Mesendoderm (in vitro differentiated cells): ENCODE measurements at regions not wholly inside any gene's neighbourhood (a gene's known extent, or its start where the extent isn't known, plus 50 kb on each side); places are given as distances from the start of the nearest gene placed in this dataset.

Experiments used
- DNase-seq: peaks from one replicate; pipeline ENCODE4 v3.0.0; 2013
- H2AK5ac ChIP-seq: 2 replicates; pipeline ENCODE4 v1.6.1; 2013; ENCODE audit warnings: low read length, inconsistent platforms
- H2BK120ac ChIP-seq: 2 replicates; pipeline ENCODE4 v1.6.1; 2013; ENCODE audit warnings: low read depth, mild to moderate bottlenecking, low read length, moderate library complexity, mixed read lengths
- H2BK15ac ChIP-seq: replicated peaks from 2 replicates; pipeline ENCODE4 v1.6.1; 2013; ENCODE audit warnings: low read depth, mild to moderate bottlenecking, moderate library complexity
- H2BK5ac ChIP-seq: 2 replicates; pipeline ENCODE4 v1.6.1; 2013; ENCODE audit warnings: low read length, inconsistent platforms
- H3K18ac ChIP-seq: 2 replicates; pipeline ENCODE4 v1.6.1; 2013; ENCODE audit warnings: mild to moderate bottlenecking, low read length, mixed read lengths
- H3K23ac ChIP-seq: one replicate; pipeline ENCODE4 v1.6.1; 2013; ENCODE audit warnings: low read length
- H3K27ac ChIP-seq: 2 replicates; pipeline ENCODE4 v1.5.1; 2013; ENCODE audit warnings: low read depth, mild to moderate bottlenecking, inconsistent platforms, low read length, moderate library complexity
- H3K27me3 ChIP-seq: 2 replicates; pipeline ENCODE4 v1.6.1; 2013; ENCODE audit warnings: low read length, control low read depth, mild to moderate bottlenecking, inconsistent platforms; ENCODE audit not compliant: insufficient read depth, poor library complexity
- H3K36me3 ChIP-seq: 2 replicates; pipeline ENCODE4 v1.6.1; 2013; ENCODE audit warnings: low read length, inconsistent platforms; ENCODE audit not compliant: control insufficient read depth, insufficient read depth
- H3K4ac ChIP-seq: one replicate; pipeline ENCODE4 v1.6.1; 2013; ENCODE audit warnings: low read depth, mild to moderate bottlenecking, low read length, moderate library complexity
- H3K4me1 ChIP-seq: 2 replicates; pipeline ENCODE4 v1.6.1; 2013; ENCODE audit warnings: low read depth, low read length, inconsistent platforms; ENCODE audit not compliant: control insufficient read depth
- H3K4me2 ChIP-seq: 2 replicates; pipeline ENCODE4 v1.6.1; 2013; ENCODE audit warnings: low read length
- H3K4me3 ChIP-seq: 2 replicates; pipeline ENCODE4 v1.5.1; 2013; ENCODE audit warnings: mild to moderate bottlenecking, low read length
- H3K56ac ChIP-seq: one replicate; pipeline ENCODE4 v1.6.1; 2013; ENCODE audit warnings: low read length
- H3K79me1 ChIP-seq: 2 replicates; pipeline ENCODE4 v1.6.1; 2013; ENCODE audit warnings: low read length, inconsistent platforms
- H3K79me2 ChIP-seq: 2 replicates; pipeline ENCODE4 v1.6.1; 2013; ENCODE audit warnings: mild to moderate bottlenecking, low read length; ENCODE audit not compliant: control insufficient read depth, insufficient read depth
- H3K9ac ChIP-seq: 2 replicates; pipeline ENCODE4 v1.6.1; 2013; ENCODE audit warnings: low read length, inconsistent platforms
- H4K5ac ChIP-seq: one replicate; pipeline ENCODE4 v1.6.1; 2013; ENCODE audit warnings: low read length
- H4K8ac ChIP-seq: one replicate; pipeline ENCODE4 v1.6.1; 2013; ENCODE audit warnings: low read depth, mild to moderate bottlenecking, control low read depth, low read length, moderate library complexity
- WGBS: extraction: QIAGEN DNeasy Blood & Tissue Kit; methylation state at CpG from one replicate; pipeline ENCODE4 v1.1.7; 2013; ENCODE audit warnings: low lambda C conversion rate, missing lambda C conversion rate; ENCODE audit not compliant: insufficient coverage; ENCODE audit errors: extremely low coverage; 5-methylcytosine and 5-hydroxymethylcytosine counted together

DNA sequence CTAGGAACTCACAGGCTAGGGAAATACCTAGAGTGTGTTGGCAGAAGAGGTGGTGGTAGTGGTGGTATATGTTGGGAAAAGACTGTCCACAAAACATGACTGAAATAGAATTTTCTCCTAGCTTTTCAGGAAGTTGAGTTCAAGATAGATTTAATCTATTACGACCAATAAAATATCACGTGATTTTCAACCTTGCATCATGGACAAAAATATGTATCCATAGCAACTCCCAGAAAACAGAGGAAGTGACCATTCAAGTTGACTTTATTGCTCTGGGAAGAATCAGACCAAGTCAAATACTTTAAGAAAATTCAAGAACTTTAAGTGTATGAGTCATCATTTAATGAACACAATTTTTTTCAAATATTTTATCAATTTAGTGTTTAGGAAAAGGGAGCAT lies 347.0 kb upstream of the ZNF385D start:
- H3K4ac ChIP-seq: no peak overlapping the region
- H3K9ac ChIP-seq: no peak overlapping the region
- H3K4me3 ChIP-seq: no peak overlapping the region
- H3K4me2 ChIP-seq: no peak overlapping the region
- H3K36me3 ChIP-seq: no peaks in the 10 kb centered on the region
- H3K79me1 ChIP-seq: no peaks in the 10 kb centered on the region
- H2AK5ac ChIP-seq: no peak overlapping the region
- no peaks in the 10 kb centered on the region for H3K4me1 ChIP-seq
- no peak overlapping the region for H2BK120ac ChIP-seq
- H3K18ac ChIP-seq: no peak overlapping the region
- no peak overlapping the region for H4K8ac ChIP-seq
- H3K27me3 ChIP-seq: no peaks in the 10 kb centered on the region
- H3K79me2 ChIP-seq: no peaks in the 10 kb centered on the region
- H2BK5ac ChIP-seq: no peak overlapping the region
- WGBS: no CpG with 5 or more reads among the region's 2 CpGs
- no peak overlapping the region for H4K5ac ChIP-seq
- no peak overlapping the region for H3K27ac ChIP-seq
- no peak overlapping the region for H3K23ac ChIP-seq
- H2BK15ac ChIP-seq: no peak overlapping the region
- no peak for DNase-seq
- no peak overlapping the region for H3K56ac ChIP-seq

GRCh38 chr3:22101351-22101750 lies 350.3 kb upstream of the ZNF385D start:
- H3K9ac ChIP-seq: no peak overlapping the region
- H3K36me3 ChIP-seq: no peaks in the 10 kb centered on the region
- H3K18ac ChIP-seq: no peak overlapping the region
- DNase-seq: no peak
- H3K79me2 ChIP-seq: no peaks in the 10 kb centered on the region
- no peaks in the 10 kb centered on the region for H3K27me3 ChIP-seq
- no peak overlapping the region for H3K23ac ChIP-seq
- no peak overlapping the region for H3K4me3 ChIP-seq
- no peak overlapping the region for H2BK5ac ChIP-seq
- H3K56ac ChIP-seq: no peak overlapping the region
- H3K4ac ChIP-seq: no peak overlapping the region
- H3K27ac ChIP-seq: no peak overlapping the region
- H3K4me2 ChIP-seq: no peak overlapping the region
- no peaks in the 10 kb centered on the region for H3K4me1 ChIP-seq
- no peak overlapping the region for H2AK5ac ChIP-seq
- no peak overlapping the region for H4K8ac ChIP-seq
- WGBS: no CpG with 5 or more reads among the region's 6 CpGs
- no peaks in the 10 kb centered on the region for H3K79me1 ChIP-seq
- no peak overlapping the region for H2BK120ac ChIP-seq
- H4K5ac ChIP-seq: no peak overlapping the region
- H2BK15ac ChIP-seq: no peak overlapping the region

DNA sequence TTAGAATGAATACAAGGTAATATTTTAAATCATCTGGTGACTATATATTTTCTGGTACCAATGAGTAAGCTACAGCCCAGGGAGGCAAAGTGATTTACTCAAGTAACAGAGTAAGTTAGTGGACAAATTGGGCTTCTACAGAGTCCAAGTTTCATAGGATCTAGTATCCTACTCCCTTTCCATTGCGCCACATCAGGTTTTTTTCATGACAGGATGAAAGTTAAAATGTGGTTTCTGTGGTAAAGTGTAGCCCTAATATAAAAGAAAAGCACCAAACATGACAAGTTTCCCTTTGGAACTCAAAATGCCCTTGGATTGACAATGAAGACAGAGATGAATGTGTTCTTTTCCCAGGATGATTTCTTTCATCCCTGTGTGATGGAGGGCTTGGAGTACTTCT lies 350.8 kb upstream of the ZNF385D start:
- Histone ChIP-seq H4K5ac (no peak overlapping the region), H3K9ac (no peak overlapping the region), H2AK5ac (no peak overlapping the region), H3K18ac (no peak overlapping the region), H3K4me3 (no peak overlapping the region), H2BK15ac (no peak overlapping the region), H3K79me2 (no peaks in the 10 kb centered on the region), H3K4ac (no peak overlapping the region), H4K8ac (no peak overlapping the region), H3K27me3 (no peaks in the 10 kb centered on the region), H3K36me3 (no peaks in the 10 kb centered on the region), H3K27ac (no peak overlapping the region), H3K4me1 (no peaks in the 10 kb centered on the region), H3K79me1 (no peaks in the 10 kb centered on the region), H3K23ac (no peak overlapping the region), H3K56ac (no peak overlapping the region), H2BK120ac (no peak overlapping the region), H2BK5ac (no peak overlapping the region), H3K4me2 (no peak overlapping the region)
- WGBS: no CpG with 5 or more reads among the region's 1 CpG
- no peak for DNase-seq

GRCh38 chr3:22103423-22103822 lies 352.4 kb upstream of the ZNF385D start:
- Histone ChIP-seq H3K4me3 (no peak overlapping the region), H4K5ac (no peak overlapping the region), H3K79me2 (no peaks in the 10 kb centered on the region), H2BK15ac (no peak overlapping the region), H2AK5ac (no peak overlapping the region), H4K8ac (no peak overlapping the region), H3K27me3 (no peaks in the 10 kb centered on the region), H3K18ac (no peak overlapping the region), H3K36me3 (no peaks in the 10 kb centered on the region), H3K56ac (no peak overlapping the region), H3K4me2 (no peak overlapping the region), H2BK120ac (no peak overlapping the region), H2BK5ac (no peak overlapping the region), H3K9ac (no peak overlapping the region), H3K4me1 (no peaks in the 10 kb centered on the region), H3K27ac (no peak overlapping the region), H3K23ac (no peak overlapping the region), H3K79me1 (no peaks in the 10 kb centered on the region), H3K4ac (no peak overlapping the region)
- no peak for DNase-seq
- WGBS: no CpG with 5 or more reads among the region's 1 CpG

DNA sequence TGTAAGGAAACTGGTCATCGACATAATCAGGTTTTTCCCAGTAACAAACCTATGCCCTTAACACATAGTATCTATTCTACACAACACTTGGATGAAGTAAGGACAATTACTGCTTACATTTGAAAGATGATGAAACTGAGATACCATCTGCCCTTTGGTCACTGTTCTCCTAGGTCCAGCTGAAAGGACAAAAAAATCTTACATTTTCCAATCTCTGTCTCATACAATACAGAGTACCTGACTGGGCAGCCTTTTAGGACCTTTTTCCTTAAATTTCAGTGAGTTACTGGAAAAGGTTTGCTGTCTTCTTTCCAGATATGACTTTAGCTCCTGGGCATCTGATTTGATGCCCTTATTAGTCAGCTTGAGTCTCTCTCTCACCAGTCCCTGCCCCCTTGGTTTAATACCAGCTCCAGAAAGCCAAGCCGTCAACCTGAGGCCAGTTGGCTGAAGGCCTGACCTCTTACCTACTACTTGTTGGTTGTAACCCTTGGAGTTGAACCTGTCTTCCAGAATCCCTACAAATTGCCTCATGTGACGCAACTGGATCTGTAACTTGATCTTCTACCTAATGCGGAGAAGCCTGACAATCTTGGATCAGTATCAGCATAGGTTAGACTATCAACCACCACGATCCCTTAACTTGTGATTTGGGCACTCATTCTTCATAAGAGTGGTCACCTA lies 355.3 kb upstream of the ZNF385D start:
- Histone ChIP-seq H3K4me1 (no peaks in the 10 kb centered on the region), H3K4ac (no peak overlapping the region), H2AK5ac (no peak overlapping the region), H3K56ac (no peak overlapping the region), H3K23ac (no peak overlapping the region), H3K27ac (no peak overlapping the region), H3K9ac (no peak overlapping the region), H3K4me2 (no peak overlapping the region), H3K27me3 (no peaks in the 10 kb centered on the region), H2BK5ac (no peak overlapping the region), H3K4me3 (no peak overlapping the region), H2BK15ac (no peak overlapping the region), H3K79me1 (no peaks in the 10 kb centered on the region), H2BK120ac (no peak overlapping the region), H3K79me2 (no peaks in the 10 kb centered on the region), H3K18ac (no peak overlapping the region), H4K5ac (no peak overlapping the region), H4K8ac (no peak overlapping the region), H3K36me3 (no peaks in the 10 kb centered on the region)
- no CpG with 5 or more reads among the region's 5 CpGs for WGBS
- no peak for DNase-seq

DNA sequence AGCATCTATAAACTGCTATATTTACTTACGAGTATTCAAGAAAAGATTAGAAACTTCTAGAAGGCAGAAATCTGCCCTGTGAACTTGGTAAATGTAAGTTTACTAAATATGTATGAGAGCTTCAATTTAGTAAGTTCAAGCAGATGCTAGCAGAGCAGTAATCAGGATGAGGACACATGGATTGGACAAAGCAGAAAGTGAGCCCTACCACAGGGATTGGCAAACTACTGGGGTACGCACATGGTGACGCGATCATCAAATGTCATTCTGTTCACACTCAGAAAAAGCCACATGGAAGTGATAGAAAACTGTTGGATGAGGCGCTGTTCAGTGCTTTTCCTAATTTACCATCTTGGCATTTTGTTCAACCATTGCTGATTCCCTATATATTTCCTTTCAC lies 360.2 kb upstream of the ZNF385D start:
- H2BK5ac ChIP-seq: no peak overlapping the region
- no peaks in the 10 kb centered on the region for H3K79me1 ChIP-seq
- H2AK5ac ChIP-seq: no peak overlapping the region
- H2BK15ac ChIP-seq: no peak overlapping the region
- H3K27ac ChIP-seq: no peak overlapping the region
- no peak overlapping the region for H3K4me3 ChIP-seq
- no peak overlapping the region for H4K5ac ChIP-seq
- no peak overlapping the region for H3K23ac ChIP-seq
- H3K27me3 ChIP-seq: no peaks in the 10 kb centered on the region
- H3K4me1 ChIP-seq: no peaks in the 10 kb centered on the region
- H4K8ac ChIP-seq: no peak overlapping the region
- H3K18ac ChIP-seq: no peak overlapping the region
- no peaks in the 10 kb centered on the region for H3K79me2 ChIP-seq
- H3K4ac ChIP-seq: no peak overlapping the region
- no peak overlapping the region for H3K4me2 ChIP-seq
- H2BK120ac ChIP-seq: no peak overlapping the region
- no CpG with 5 or more reads among the region's 5 CpGs for WGBS
- no peak overlapping the region for H3K9ac ChIP-seq
- no peak overlapping the region for H3K56ac ChIP-seq
- DNase-seq: no peak
- no peaks in the 10 kb centered on the region for H3K36me3 ChIP-seq
